HS-5 (cell line): ENCODE measurements at regions not wholly inside any gene's neighbourhood (a gene's known extent, or its start where the extent isn't known, plus 50 kb on each side); places are given as distances from the start of the nearest gene placed in this dataset.
"Not testable (repeated sequence)": the region's sequence is repeated elsewhere in the genome, so short reads cannot be mapped to it uniquely, and the experiment has no call there.

ENCODE experiments used
- DNase-seq: peaks from one replicate; pipeline ENCODE4 v3.0.0-alpha.2; 2012; ENCODE audit warnings: low read depth

GRCh38 chr5:1588071-1588694 is 64.4 kb upstream of the LPCAT1 start:
- DNase-seq, result not testable (repeated sequence)

GRCh38 chr5:1583081-1583875 is 59.5 kb upstream of the LPCAT1 start:
- not testable (repeated sequence) for DNase-seq

- DNase-seq, result not testable (repeated sequence)
These were observed 55.6 kb upstream of the LPCAT1 start for GRCh38 chr5:1579389-1579788.

- DNase-seq, result not testable (repeated sequence)
These were observed 53.1 kb upstream of the LPCAT1 start for GRCh38 chr5:1576851-1577250.

- not testable (repeated sequence) for DNase-seq
These were observed 52.4 kb upstream of the LPCAT1 start for GRCh38 chr5:1575991-1576714.

GRCh38 chr5:1575491-1575890 is 51.7 kb upstream of the LPCAT1 start:
- not testable (repeated sequence) for DNase-seq

GRCh38 chr5:1574023-1574318 is 50.2 kb upstream of the LPCAT1 start:
- not testable (repeated sequence) for DNase-seq

- not testable (repeated sequence) for DNase-seq
These were observed 49.7 kb upstream of the LPCAT1 start for GRCh38 chr5:1573217-1574022.
